ENCODE measurements at regions not wholly inside any gene's neighbourhood (a gene's known extent, or its start where the extent isn't known, plus 50 kb on each side); places are given as distances from the start of the nearest gene placed in this dataset.

GRCh38 chr3:44056446-44057240 lies 185.0 kb upstream of the TOPAZ1 start:
- Histone ChIP-seq H3K27me3 (ENCODE audit: insufficient read depth, low read length) (peaks cover 4% of the 10 kb centered on the region), H3K4me3 (ENCODE audit: low read length) (no peak overlapping the region), H3K9me3 (ENCODE audit: low read depth, low read length) (no peaks in the 10 kb centered on the region), H3K4me1 (ENCODE audit: insufficient read depth, low read length) (peaks cover 6% of the 10 kb centered on the region)

- no peaks in the 10 kb centered on the region for H3K9me3 ChIP-seq (ENCODE audit: low read depth, low read length)
- no peaks in the 10 kb centered on the region for H3K27me3 ChIP-seq (ENCODE audit: insufficient read depth, low read length)
- H3K4me3 ChIP-seq (ENCODE audit: low read length), result no peak overlapping the region
Observed at GRCh38 chr3:44058022-44058867, 183.4 kb upstream of the TOPAZ1 start.

GRCh38 chr3:44058868-44059203 lies 182.8 kb upstream of the TOPAZ1 start:
- Histone ChIP-seq H3K27me3 (ENCODE audit: insufficient read depth, low read length) (no peaks in the 10 kb centered on the region), H3K4me3 (ENCODE audit: low read length) (no peak overlapping the region), H3K9me3 (ENCODE audit: low read depth, low read length) (no peaks in the 10 kb centered on the region), H3K4me1 (ENCODE audit: insufficient read depth, low read length) (peaks cover 6% of the 10 kb centered on the region)

More at GRCh38 chr3:44058022-44058867, 183.4 kb upstream of the TOPAZ1 start:
- H3K4me1 ChIP-seq (ENCODE audit: insufficient read depth, low read length), result peaks cover 6% of the 10 kb centered on the region

- Histone ChIP-seq H3K27me3 (ENCODE audit: insufficient read depth, low read length) (no peaks in the 10 kb centered on the region), H3K9me3 (ENCODE audit: low read depth, low read length) (no peaks in the 10 kb centered on the region), H3K4me1 (ENCODE audit: insufficient read depth, low read length) (peaks cover 6% of the 10 kb centered on the region), H3K4me3 (ENCODE audit: low read length) (no peak overlapping the region)
Observed at GRCh38 chr3:44060164-44060563, 181.5 kb upstream of the TOPAZ1 start.

- Histone ChIP-seq H3K9me3 (ENCODE audit: low read depth, low read length) (no peaks in the 10 kb centered on the region), H3K4me1 (ENCODE audit: insufficient read depth, low read length) (peaks cover 6% of the 10 kb centered on the region), H3K4me3 (ENCODE audit: low read length) (no peak overlapping the region), H3K27me3 (ENCODE audit: insufficient read depth, low read length) (no peaks in the 10 kb centered on the region)
Observed at GRCh38 chr3:44061268-44061667, 180.4 kb upstream of the TOPAZ1 start.

GRCh38 chr3:44061961-44062360 lies 179.7 kb upstream of the TOPAZ1 start:
- H3K4me1 ChIP-seq (ENCODE audit: insufficient read depth, low read length), result peaks cover 6% of the 10 kb centered on the region
- no peaks in the 10 kb centered on the region for H3K9me3 ChIP-seq (ENCODE audit: low read depth, low read length)
- H3K27me3 ChIP-seq (ENCODE audit: insufficient read depth, low read length), result no peaks in the 10 kb centered on the region
- no peak overlapping the region for H3K4me3 ChIP-seq (ENCODE audit: low read length)

GRCh38 chr3:44065311-44066094 lies 176.2 kb upstream of the TOPAZ1 start:
- H3K4me3 ChIP-seq (ENCODE audit: low read length), result no peak overlapping the region
- H3K9me3 ChIP-seq (ENCODE audit: low read depth, low read length), result no peaks in the 10 kb centered on the region
- H3K4me1 ChIP-seq (ENCODE audit: insufficient read depth, low read length), result no peaks in the 10 kb centered on the region
- no peaks in the 10 kb centered on the region for H3K27me3 ChIP-seq (ENCODE audit: insufficient read depth, low read length)

- Histone ChIP-seq H3K4me3 (ENCODE audit: low read length) (no peak overlapping the region), H3K4me1 (ENCODE audit: insufficient read depth, low read length) (no peaks in the 10 kb centered on the region), H3K9me3 (ENCODE audit: low read depth, low read length) (no peaks in the 10 kb centered on the region), H3K27me3 (ENCODE audit: insufficient read depth, low read length) (no peaks in the 10 kb centered on the region)
Observed at GRCh38 chr3:44066806-44067205, 174.9 kb upstream of the TOPAZ1 start.

- Histone ChIP-seq H3K4me3 (ENCODE audit: low read length) (no peak overlapping the region), H3K27me3 (ENCODE audit: insufficient read depth, low read length) (no peaks in the 10 kb centered on the region), H3K9me3 (ENCODE audit: low read depth, low read length) (no peaks in the 10 kb centered on the region), H3K4me1 (ENCODE audit: insufficient read depth, low read length) (no peaks in the 10 kb centered on the region)
Observed at GRCh38 chr3:44067431-44067830, 174.3 kb upstream of the TOPAZ1 start.

- H3K27me3 ChIP-seq (ENCODE audit: insufficient read depth, low read length), result no peaks in the 10 kb centered on the region
- no peaks in the 10 kb centered on the region for H3K4me1 ChIP-seq (ENCODE audit: insufficient read depth, low read length)
- no peaks in the 10 kb centered on the region for H3K9me3 ChIP-seq (ENCODE audit: low read depth, low read length)
- no peak overlapping the region for H3K4me3 ChIP-seq (ENCODE audit: low read length)
Observed at GRCh38 chr3:44068753-44069152, 172.9 kb upstream of the TOPAZ1 start.

GRCh38 chr3:44069276-44069675 lies 172.4 kb upstream of the TOPAZ1 start:
- no peaks in the 10 kb centered on the region for H3K27me3 ChIP-seq (ENCODE audit: insufficient read depth, low read length)
- H3K4me3 ChIP-seq (ENCODE audit: low read length), result no peak overlapping the region
- H3K4me1 ChIP-seq (ENCODE audit: insufficient read depth, low read length), result no peaks in the 10 kb centered on the region
- no peaks in the 10 kb centered on the region for H3K9me3 ChIP-seq (ENCODE audit: low read depth, low read length)

- Histone ChIP-seq H3K4me3 (ENCODE audit: low read length) (no peak overlapping the region), H3K27me3 (ENCODE audit: insufficient read depth, low read length) (no peaks in the 10 kb centered on the region), H3K9me3 (ENCODE audit: low read depth, low read length) (no peaks in the 10 kb centered on the region), H3K4me1 (ENCODE audit: insufficient read depth, low read length) (no peaks in the 10 kb centered on the region)
Observed at GRCh38 chr3:44070841-44071546, 170.7 kb upstream of the TOPAZ1 start.

GRCh38 chr3:44072601-44073540 lies 168.8 kb upstream of the TOPAZ1 start:
- H3K9me3 ChIP-seq (ENCODE audit: low read depth, low read length), result no peaks in the 10 kb centered on the region
- no peaks in the 10 kb centered on the region for H3K4me1 ChIP-seq (ENCODE audit: insufficient read depth, low read length)
- no peaks in the 10 kb centered on the region for H3K27me3 ChIP-seq (ENCODE audit: insufficient read depth, low read length)
- no peak overlapping the region for H3K4me3 ChIP-seq (ENCODE audit: low read length)

- no peak overlapping the region for H3K4me3 ChIP-seq (ENCODE audit: low read length)
- H3K4me1 ChIP-seq (ENCODE audit: insufficient read depth, low read length), result no peaks in the 10 kb centered on the region
- no peaks in the 10 kb centered on the region for H3K27me3 ChIP-seq (ENCODE audit: insufficient read depth, low read length)
- H3K9me3 ChIP-seq (ENCODE audit: low read depth, low read length), result no peaks in the 10 kb centered on the region
Observed at GRCh38 chr3:44074181-44074580, 167.5 kb upstream of the TOPAZ1 start.
